Lower leg skin (tissue), 3 donors: ENCODE measurements at regions not wholly inside any gene's neighbourhood (a gene's known extent, or its start where the extent isn't known, plus 50 kb on each side); places are given as distances from the start of the nearest gene placed in this dataset.

ENCODE experiments used
- POLR2A ChIP-seq, 2 donors: fragments of 450-650 bp; IDR thresholded peaks; one replicate each; pipeline ENCODE4 v1.6.1; 2016 to 2017; ENCODE audit warnings: antibody characterized with exemption in 2 of 2, mild to moderate bottlenecking in 1 of 2, moderate library complexity in 1 of 2
- TF ChIP-seq, protein P1 (sequence below), 3 donors: fragments of 450-650 bp; IDR thresholded peaks; one replicate each; pipeline ENCODE4 v1.5.1; 2016; ENCODE audit warnings: antibody characterized with exemption in 3 of 3, mild to moderate bottlenecking in 3 of 3, moderate library complexity in 2 of 3

DNA sequence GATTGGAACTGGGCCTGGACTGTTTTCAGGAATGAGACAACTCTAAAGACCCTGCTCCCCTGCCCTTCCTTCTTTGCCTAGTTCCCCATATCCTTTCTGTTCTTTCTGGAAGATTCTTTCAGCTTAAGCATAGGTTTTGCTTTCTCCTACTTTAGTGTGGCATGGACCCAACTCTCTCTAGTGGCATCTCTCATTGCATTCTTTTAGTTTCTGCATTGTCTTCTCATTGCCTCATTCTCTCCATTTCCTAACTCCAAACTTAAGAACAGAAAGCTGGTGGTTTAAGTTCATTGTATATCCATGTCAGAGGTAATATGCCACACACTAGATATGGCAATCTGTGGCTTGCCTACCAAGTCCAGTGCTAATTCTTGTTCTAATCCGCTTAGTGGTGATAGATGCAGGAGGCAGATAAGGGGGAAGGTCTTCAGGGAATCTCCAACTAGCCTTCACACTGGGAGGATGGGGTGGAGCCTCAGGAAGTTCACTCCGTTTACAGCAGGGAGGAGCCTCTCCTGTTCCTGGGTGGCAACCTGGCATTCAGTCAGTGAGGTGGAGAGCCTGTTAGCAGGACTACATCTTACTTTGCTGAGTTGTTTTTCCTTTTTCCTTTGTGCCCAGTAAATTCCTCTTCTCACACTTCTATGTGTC, 165.1 kb upstream of the LMNTD1 start:
- TF ChIP-seq, protein P1, sequence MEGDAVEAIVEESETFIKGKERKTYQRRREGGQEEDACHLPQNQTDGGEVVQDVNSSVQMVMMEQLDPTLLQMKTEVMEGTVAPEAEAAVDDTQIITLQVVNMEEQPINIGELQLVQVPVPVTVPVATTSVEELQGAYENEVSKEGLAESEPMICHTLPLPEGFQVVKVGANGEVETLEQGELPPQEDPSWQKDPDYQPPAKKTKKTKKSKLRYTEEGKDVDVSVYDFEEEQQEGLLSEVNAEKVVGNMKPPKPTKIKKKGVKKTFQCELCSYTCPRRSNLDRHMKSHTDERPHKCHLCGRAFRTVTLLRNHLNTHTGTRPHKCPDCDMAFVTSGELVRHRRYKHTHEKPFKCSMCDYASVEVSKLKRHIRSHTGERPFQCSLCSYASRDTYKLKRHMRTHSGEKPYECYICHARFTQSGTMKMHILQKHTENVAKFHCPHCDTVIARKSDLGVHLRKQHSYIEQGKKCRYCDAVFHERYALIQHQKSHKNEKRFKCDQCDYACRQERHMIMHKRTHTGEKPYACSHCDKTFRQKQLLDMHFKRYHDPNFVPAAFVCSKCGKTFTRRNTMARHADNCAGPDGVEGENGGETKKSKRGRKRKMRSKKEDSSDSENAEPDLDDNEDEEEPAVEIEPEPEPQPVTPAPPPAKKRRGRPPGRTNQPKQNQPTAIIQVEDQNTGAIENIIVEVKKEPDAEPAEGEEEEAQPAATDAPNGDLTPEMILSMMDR (IDR thresholded peaks at IDR 0.05), result no peak
- no peak for TF ChIP-seq POLR2A (IDR thresholded peaks at IDR 0.05)
